BJ (cell line): ENCODE measurements at regions not wholly inside any gene's neighbourhood (a gene's known extent, or its start where the extent isn't known, plus 50 kb on each side); places are given as distances from the start of the nearest gene placed in this dataset.

ENCODE experiments used
- CTCF ChIA-PET: fragments of 350-600 bp; formaldehyde crosslinking; extraction: SDS; loops from one replicate; lab custom pipeline; 2021; ENCODE audit warnings: antibody characterized with exemption, inconsistent platforms; lab: Yijun Ruan, JAX
- POLR2A ChIA-PET: fragments of 300-600 bp; sonication (Branson Sonifier 250); formaldehyde crosslinking; extraction: SDS; loops from one replicate; lab custom pipeline; 2021; ENCODE audit warnings: antibody characterized with exemption; lab: Charles Lee
- DNase-seq: peaks from one replicate; pipeline ENCODE4 v3.0.0-alpha.2; 2011; ENCODE audit warnings: low read depth
- H3K27me3 ChIP-seq: 2 replicates; pipeline ENCODE4 v1.6.0; 2011; ENCODE audit warnings: low read length; ENCODE audit not compliant: control insufficient read depth, insufficient read depth
- H3K36me3 ChIP-seq: 2 replicates; pipeline ENCODE4 v1.5.1; 2011; ENCODE audit warnings: low read length; ENCODE audit not compliant: control insufficient read depth, insufficient read depth
- H3K4me3 ChIP-seq: 2 replicates; pipeline ENCODE4 v1.5.1; 2011; ENCODE audit warnings: low read depth, mild to moderate bottlenecking, control low read depth, low read length
- CTCF ChIP-seq: IDR thresholded peaks from 2 replicates; pipeline ENCODE4 v1.5.1; 2011; ENCODE audit warnings: low read depth, mild to moderate bottlenecking, control low read depth, inconsistent platforms, low read length, moderate library complexity; ENCODE audit not compliant: insufficient read depth

- no peaks in the 10 kb centered on the region for H3K36me3 ChIP-seq
- no peak for DNase-seq
- POLR2A ChIA-PET, result no interaction called here
- H3K4me3 ChIP-seq, result no peak overlapping the region
- peaks cover 2% of the 10 kb centered on the region for H3K27me3 ChIP-seq
- TF ChIP-seq CTCF, result no peak
- CTCF ChIA-PET, result interaction anchor here (1.0 kb wide), 1 partner anchor 102 kb away, joined by 3 read pairs; no protein-coding TSS in a partner anchor
Measured at GRCh38 chr13:109629737-109630136, 156.6 kb downstream of the IRS2 start.

DNA sequence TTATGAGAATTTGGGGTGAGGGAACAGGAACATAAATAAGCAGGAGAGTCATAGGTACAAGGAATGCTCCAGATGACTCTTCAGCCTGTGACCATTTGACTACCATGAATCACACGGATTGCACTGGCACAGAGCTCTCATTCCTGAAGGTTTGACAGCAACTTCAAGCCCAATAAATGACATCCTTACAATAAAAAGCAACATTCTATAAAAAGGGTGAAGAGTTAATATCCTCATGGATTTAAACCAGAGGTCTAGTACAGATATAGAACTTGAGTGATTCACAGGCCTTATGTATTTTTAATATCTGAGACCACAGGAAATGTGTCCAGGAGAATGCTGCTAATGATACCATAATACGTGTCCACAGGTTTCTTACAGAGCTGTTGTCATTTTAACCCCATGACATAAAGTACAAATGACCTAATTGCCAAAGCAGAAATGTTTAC, 158.1 kb downstream of the IRS2 start:
- ChIA-PET POLR2A (no interaction called here), CTCF (interaction anchor here (0.7 kb wide), 1 partner anchor 14 kb away, joined by 3 read pairs; no protein-coding TSS in a partner anchor)
- Histone ChIP-seq H3K36me3 (no peaks in the 10 kb centered on the region), H3K27me3 (no peaks in the 10 kb centered on the region), H3K4me3 (no peak overlapping the region)
- TF ChIP-seq CTCF, result no peak
- DNase-seq, result peak; percentile 78

DNA sequence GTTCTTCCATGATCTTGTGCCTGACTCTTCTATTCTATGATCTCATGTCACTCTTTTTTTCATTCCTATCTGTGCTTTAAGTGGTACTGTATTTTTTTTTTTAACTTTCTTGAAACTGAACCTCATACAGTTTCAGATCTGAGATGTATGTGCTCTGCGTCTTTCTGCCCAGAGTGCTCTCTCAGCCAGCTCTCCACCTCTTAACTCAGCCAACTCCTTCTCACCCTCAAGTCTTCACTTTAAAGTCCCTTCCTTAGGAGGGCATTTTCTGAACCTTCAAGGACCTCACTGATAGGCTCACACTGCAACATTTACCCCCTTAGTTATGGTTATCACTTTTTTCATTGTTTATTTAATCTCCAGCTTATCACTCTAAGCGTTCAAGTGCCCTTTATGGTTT, 158.7 kb downstream of the IRS2 start:
- Histone ChIP-seq H3K4me3 (no peak overlapping the region), H3K36me3 (no peaks in the 10 kb centered on the region), H3K27me3 (no peaks in the 10 kb centered on the region)
- POLR2A ChIA-PET, result no interaction called here
- TF ChIP-seq CTCF, result no peak
- CTCF ChIA-PET, result interaction anchor here (0.6 to 0.7 kb wide), 2 partner anchors 13 to 279 kb away, joined by 3 read pairs; no protein-coding TSS in a partner anchor
- no peak for DNase-seq

DNA sequence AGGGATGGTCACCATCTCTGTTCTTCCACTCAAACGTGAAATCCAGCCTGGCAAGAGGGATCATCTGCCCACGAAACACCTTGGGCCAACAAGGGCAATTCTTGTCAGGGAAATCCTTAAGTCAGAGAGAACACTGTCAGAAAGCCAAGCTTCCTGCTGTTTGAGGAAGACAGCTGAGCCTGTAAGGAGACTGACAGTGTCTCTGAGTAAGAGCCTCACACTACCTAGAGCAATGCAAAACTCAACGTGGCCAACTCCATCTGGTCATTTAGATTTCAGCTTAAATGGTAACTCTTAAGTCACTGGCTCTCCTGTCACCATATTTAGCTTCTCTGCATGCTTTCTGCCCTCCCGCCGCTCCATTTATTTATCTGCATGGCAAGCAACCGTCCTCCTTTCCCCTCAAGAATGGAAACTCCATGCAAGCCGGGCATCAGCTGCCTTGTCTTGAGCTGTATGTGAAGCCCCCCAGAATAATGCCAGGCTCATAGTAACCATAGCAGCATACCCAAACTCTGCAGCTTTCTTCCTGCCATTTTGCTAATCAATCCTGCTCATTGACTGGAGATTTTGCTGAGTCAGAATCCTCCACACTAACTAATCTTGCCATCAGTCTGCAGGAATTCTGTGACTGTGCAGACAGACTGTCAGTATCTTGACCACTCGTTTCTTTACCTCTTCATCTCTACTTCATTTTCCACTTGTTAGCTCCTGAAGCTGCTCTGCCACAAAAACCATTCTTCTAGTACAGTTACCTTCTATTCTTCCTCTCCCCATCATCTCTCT, 159.8 kb downstream of the IRS2 start:
- H3K27me3 ChIP-seq, result no peaks in the 10 kb centered on the region
- ChIA-PET CTCF (interaction anchor here (0.7 kb wide), 1 partner anchor 19 kb away, joined by 3 read pairs; no protein-coding TSS in a partner anchor), POLR2A (no interaction called here)
- no peak overlapping the region for H3K4me3 ChIP-seq
- TF ChIP-seq CTCF, result no peak
- DNase-seq, result no peak
- H3K36me3 ChIP-seq, result no peaks in the 10 kb centered on the region

- Histone ChIP-seq H3K27me3 (no peaks in the 10 kb centered on the region), H3K4me3 (no peak overlapping the region), H3K36me3 (no peaks in the 10 kb centered on the region)
- TF ChIP-seq CTCF, result no peak
- POLR2A ChIA-PET, result no interaction called here
- CTCF ChIA-PET, result interaction anchor here (0.5 kb wide), 1 partner anchor 474 kb away, joined by 3 read pairs; no protein-coding TSS in a partner anchor
- no peak for DNase-seq
Measured at GRCh38 chr13:109625156-109625555, 161.2 kb downstream of the IRS2 start.
